ENCODE measurements at regions not wholly inside any gene's neighbourhood (a gene's known extent, or its start where the extent isn't known, plus 50 kb on each side); places are given as distances from the start of the nearest gene placed in this dataset.
"Not testable (repeated sequence)": the region's sequence is repeated elsewhere in the genome, so short reads cannot be mapped to it uniquely, and the experiment has no call there.

GRCh38 chr13:18609371-18609770 is 572.3 kb downstream of the TUBA3C start:
- ATAC-seq; DNase-seq (ENCODE audit: low spot score); intact Hi-C loops (cut with DNase I): not testable (repeated sequence)

GRCh38 chr13:18608851-18609250 is 572.8 kb downstream of the TUBA3C start:
- DNase-seq (ENCODE audit: low spot score); intact Hi-C loops (cut with DNase I); ATAC-seq: not testable (repeated sequence)

GRCh38 chr13:18600366-18600765 is 581.3 kb downstream of the TUBA3C start:
- ATAC-seq; intact Hi-C loops (cut with DNase I); DNase-seq (ENCODE audit: low spot score): not testable (repeated sequence)

GRCh38 chr13:18599791-18600211 is 581.8 kb downstream of the TUBA3C start:
- ATAC-seq; intact Hi-C loops (cut with DNase I); DNase-seq (ENCODE audit: low spot score): not testable (repeated sequence)

GRCh38 chr13:18598543-18598942 is 583.1 kb downstream of the TUBA3C start:
- DNase-seq (ENCODE audit: low spot score); ATAC-seq; intact Hi-C loops (cut with DNase I): not testable (repeated sequence)

- ATAC-seq; intact Hi-C loops (cut with DNase I); DNase-seq (ENCODE audit: low spot score): not testable (repeated sequence)
Observed at GRCh38 chr13:18597940-18598339, 583.7 kb downstream of the TUBA3C start.

GRCh38 chr13:18577103-18577502 is 604.5 kb downstream of the TUBA3C start:
- intact Hi-C loops (cut with DNase I); DNase-seq (ENCODE audit: low spot score); ATAC-seq: not testable (repeated sequence)

- intact Hi-C loops (cut with DNase I); ATAC-seq; DNase-seq (ENCODE audit: low spot score): not testable (repeated sequence)
Observed at GRCh38 chr13:18567890-18568289, 613.7 kb downstream of the TUBA3C start.

Measured in sciatic nerve (tissue), 2 donors.